MM.1S (cell line): ENCODE measurements at regions not wholly inside any gene's neighbourhood (a gene's known extent, or its start where the extent isn't known, plus 50 kb on each side); places are given as distances from the start of the nearest gene placed in this dataset.

Experiments
- EZH2phosphoT487 ChIP-seq: fragments of 300-600 bp; sonication (generic); IDR thresholded peaks from 2 replicates; pipeline ENCODE4 v1.6.1; 2018; ENCODE audit warnings: antibody characterized with exemption, low read length
- TF ChIP-seq, protein P1 (sequence below): fragments of 300-600 bp; sonication (generic); IDR thresholded peaks from 2 replicates; pipeline ENCODE4 v1.5.1; 2016; ENCODE audit warnings: antibody characterized with exemption, low read length, mixed read lengths

DNA sequence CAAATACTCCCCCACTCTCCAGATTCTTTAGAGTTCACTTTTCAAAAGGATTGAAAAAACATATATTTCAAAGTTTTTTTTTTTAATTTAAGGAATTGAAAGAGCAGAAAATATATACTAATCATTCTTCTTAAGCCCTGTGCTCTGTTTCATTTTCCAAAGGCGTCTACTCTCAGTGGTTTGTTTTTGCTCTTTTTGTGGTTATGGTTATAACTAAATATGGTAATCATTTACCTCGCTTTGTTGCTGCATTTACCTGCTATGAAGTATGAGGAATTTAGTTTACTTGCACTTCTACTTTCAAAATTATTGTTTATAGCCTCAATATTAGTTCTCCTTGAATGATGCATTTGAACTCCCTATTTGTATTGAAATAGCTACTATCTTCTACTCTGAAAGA, 55.9 kb upstream of the LRRK2 start:
- TF ChIP-seq, protein P1, sequence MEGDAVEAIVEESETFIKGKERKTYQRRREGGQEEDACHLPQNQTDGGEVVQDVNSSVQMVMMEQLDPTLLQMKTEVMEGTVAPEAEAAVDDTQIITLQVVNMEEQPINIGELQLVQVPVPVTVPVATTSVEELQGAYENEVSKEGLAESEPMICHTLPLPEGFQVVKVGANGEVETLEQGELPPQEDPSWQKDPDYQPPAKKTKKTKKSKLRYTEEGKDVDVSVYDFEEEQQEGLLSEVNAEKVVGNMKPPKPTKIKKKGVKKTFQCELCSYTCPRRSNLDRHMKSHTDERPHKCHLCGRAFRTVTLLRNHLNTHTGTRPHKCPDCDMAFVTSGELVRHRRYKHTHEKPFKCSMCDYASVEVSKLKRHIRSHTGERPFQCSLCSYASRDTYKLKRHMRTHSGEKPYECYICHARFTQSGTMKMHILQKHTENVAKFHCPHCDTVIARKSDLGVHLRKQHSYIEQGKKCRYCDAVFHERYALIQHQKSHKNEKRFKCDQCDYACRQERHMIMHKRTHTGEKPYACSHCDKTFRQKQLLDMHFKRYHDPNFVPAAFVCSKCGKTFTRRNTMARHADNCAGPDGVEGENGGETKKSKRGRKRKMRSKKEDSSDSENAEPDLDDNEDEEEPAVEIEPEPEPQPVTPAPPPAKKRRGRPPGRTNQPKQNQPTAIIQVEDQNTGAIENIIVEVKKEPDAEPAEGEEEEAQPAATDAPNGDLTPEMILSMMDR: no peak
- TF ChIP-seq EZH2phosphoT487: peak; percentile 82; the same call in 1 of the 2 replicates
